C4-2B (cell line): ENCODE measurements at regions not wholly inside any gene's neighbourhood (a gene's known extent, or its start where the extent isn't known, plus 50 kb on each side); places are given as distances from the start of the nearest gene placed in this dataset.

Experiments
- ZFX ChIP-seq: fragments of 450-650 bp; IDR thresholded peaks from 2 replicates; pipeline ENCODE4 v1.6.1; 2017
- TF ChIP-seq, protein P1 (sequence below): fragments of 450-650 bp; conservative IDR thresholded peaks from 2 replicates; pipeline ENCODE4 v1.5.1; 2017; ENCODE audit warnings: mild to moderate bottlenecking

- TF ChIP-seq, protein P1, sequence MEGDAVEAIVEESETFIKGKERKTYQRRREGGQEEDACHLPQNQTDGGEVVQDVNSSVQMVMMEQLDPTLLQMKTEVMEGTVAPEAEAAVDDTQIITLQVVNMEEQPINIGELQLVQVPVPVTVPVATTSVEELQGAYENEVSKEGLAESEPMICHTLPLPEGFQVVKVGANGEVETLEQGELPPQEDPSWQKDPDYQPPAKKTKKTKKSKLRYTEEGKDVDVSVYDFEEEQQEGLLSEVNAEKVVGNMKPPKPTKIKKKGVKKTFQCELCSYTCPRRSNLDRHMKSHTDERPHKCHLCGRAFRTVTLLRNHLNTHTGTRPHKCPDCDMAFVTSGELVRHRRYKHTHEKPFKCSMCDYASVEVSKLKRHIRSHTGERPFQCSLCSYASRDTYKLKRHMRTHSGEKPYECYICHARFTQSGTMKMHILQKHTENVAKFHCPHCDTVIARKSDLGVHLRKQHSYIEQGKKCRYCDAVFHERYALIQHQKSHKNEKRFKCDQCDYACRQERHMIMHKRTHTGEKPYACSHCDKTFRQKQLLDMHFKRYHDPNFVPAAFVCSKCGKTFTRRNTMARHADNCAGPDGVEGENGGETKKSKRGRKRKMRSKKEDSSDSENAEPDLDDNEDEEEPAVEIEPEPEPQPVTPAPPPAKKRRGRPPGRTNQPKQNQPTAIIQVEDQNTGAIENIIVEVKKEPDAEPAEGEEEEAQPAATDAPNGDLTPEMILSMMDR, result no peak
- no peak for TF ChIP-seq ZFX
Measured at GRCh38 chr1:79899914-79900313, 893.4 kb upstream of the ADGRL4 start.
